HG03045 (cell line): ENCODE measurements at regions not wholly inside any gene's neighbourhood (a gene's known extent, or its start where the extent isn't known, plus 50 kb on each side); places are given as distances from the start of the nearest gene placed in this dataset.
"Not testable (repeated sequence)": the region's sequence is repeated elsewhere in the genome, so short reads cannot be mapped to it uniquely, and the experiment has no call there.

Experiments
- ATAC-seq: cut with Tn5 transposase; IDR thresholded peaks from one replicate; pipeline ENCODE4 v1.9.1; 2021; ENCODE audit warnings: mild to moderate bottlenecking, moderate library complexity; ENCODE audit not compliant: unreplicated experiment

DNA sequence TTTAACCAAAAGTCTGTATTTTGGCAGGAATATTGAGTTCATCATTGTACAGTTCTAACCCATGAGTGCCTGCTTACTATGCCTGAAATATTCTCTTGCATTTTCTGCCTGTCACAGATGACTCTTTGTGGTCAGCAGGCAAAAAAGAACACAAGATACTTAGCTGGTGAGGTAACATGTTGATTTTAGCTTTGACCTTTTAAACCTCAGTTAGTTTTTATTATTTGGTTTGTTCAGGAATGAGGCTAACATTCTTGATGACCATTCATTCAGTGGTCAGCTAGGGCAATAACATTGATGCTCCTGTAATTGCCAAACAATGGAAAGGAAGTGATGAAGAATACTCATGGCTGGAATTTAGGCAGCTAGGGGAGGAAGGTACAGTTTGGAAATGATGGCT lies 491.2 kb downstream of the PIK3C3 start:
- no peak for ATAC-seq

- ATAC-seq = no peak
Observed at GRCh38 chr18:42447688-42448087, 492.7 kb downstream of the PIK3C3 start.

DNA sequence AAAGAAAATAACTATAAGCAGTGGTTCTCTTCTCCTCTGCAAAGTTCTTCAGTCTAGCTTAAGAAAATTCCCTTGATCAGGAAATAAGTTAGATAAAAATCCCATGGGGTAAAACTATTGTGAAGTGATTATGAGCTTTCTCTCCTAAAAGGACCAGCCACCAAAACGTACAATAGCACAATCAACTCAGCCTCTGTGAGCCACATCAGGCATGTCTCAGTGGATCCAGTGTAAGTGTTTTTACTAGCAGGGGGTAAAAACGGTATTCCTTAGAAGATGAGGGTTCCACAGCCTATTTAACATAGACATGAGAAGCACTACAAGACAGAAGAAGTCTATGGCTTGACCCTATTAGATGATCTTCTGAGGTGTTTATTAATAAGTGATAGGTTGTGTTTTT lies 503.2 kb downstream of the PIK3C3 start:
- ATAC-seq = no peak

DNA sequence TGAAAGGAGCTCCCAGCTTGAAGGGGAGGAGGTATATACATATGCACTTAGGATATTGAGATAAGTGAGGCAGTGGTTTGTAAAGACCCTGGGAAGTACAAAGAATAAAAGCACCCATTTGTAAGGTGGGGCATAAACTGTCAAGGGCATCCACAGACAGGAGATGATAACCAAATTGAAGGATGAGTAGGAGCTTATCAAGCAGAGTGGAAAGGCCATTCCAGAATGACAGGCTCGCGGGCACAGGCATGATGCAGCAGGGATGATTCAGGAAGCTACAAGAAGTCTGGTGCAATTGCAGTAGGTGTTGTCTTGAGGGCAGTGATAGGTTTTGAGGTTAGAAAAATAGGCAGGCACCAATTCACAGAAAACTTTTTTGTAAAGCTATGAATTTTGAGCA lies 504.8 kb downstream of the PIK3C3 start:
- ATAC-seq = no peak

- ATAC-seq = no peak
Observed at GRCh38 chr18:42471885-42472284, 516.9 kb downstream of the PIK3C3 start.

DNA sequence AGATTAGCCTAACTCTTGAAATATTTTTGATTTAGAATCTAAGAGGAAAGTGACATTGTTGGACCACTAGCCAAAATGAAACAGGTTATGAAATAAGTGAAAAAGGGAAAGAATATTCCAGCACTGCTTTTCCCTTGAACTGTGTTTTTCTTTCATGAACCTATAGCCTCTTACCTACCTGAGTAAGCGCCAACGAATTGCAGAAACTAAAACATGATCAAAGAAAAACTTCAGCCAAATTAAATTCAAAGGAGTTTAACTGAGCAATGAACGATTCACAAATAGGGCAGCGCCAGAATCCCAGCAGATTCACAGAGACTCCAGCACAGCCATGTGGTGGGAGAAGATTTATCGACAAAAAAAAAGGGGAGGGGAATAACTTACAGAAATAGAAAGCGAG lies 518.6 kb downstream of the PIK3C3 start:
- ATAC-seq = no peak

- no peak for ATAC-seq
Observed at GRCh38 chr18:42474577-42474976, 519.5 kb downstream of the PIK3C3 start.

DNA sequence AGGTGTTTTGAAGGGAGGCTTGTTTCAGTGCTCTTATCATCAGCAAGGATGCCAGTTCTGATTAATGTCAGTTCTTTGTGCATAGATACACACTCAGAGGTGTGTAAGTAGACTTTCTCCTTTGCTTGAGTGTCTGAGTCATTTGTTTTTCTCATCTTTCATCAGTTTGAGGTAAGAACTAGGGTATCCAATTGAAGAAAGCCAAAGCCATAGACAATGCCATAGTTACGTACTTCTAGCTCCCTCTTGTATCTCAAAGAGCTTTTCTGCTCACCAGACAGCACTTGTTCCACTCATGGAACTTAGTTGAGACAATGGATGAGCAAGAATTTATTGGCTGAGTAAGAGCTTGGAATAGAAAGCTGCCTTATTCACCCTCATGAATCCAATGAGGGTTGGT lies 520.1 kb downstream of the PIK3C3 start:
- ATAC-seq = no peak

- ATAC-seq = no peak
Observed at GRCh38 chr18:42477267-42477666, 522.2 kb downstream of the PIK3C3 start.

- ATAC-seq = no peak
Observed at GRCh38 chr18:42480441-42480840, 525.4 kb downstream of the PIK3C3 start.

- ATAC-seq = no peak
Observed at GRCh38 chr18:42484648-42485047, 529.6 kb downstream of the PIK3C3 start.

DNA sequence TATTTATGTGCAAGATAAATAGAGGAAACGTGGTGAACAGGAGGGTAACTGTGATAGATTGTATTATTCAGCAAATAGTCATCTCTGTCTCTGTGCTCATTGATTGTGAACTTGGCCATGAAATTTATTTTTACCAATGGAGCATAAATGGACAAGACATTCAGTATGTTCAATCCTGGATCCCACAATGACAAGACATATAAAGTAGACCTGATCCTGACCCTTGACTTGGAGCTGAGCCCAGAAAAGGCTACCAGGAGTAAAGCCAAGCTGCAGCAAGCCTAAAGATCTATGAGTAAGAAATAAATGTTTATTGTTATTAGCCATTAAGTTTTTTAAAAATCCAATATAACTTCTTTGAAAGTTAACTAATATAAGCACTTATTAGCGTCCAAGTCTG lies 531.2 kb downstream of the PIK3C3 start:
- ATAC-seq = no peak

- no peak for ATAC-seq
Observed at GRCh38 chr18:42508683-42509296, 553.8 kb downstream of the PIK3C3 start.

DNA sequence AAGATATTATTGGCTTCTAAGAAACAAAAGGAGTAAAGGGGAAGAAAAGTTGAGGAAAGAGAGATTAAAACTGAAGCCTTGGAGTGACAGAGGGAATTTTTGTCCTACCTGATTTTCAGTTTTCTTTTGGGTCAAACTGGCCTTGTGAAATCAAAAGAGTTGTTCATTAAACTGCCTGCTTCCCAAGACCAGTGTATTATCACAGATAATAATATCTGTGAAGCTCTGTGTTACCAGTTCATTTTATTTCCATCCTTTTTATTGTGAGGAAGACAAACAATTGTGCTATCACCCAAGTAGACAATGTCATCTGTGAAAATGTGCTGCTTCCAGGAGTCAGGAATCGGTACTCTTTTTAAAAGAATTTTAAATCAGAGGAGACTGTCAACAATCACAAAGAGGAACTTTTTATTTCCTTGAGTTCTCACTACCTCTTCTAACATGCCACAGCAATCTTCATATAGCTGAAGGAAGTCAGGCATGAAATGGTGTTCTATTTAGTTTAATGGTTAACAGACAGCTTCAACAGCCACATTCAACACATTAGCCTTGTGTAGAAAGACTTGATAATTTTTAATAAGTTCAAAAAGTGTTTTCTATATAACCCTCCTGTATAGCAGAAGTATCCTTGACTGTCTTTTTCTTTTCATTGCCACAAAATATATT lies 554.8 kb downstream of the PIK3C3 start:
- ATAC-seq = no peak

- no peak for ATAC-seq
Observed at GRCh38 chr18:42510540-42510939, 555.5 kb downstream of the PIK3C3 start.

GRCh38 chr18:42513441-42513840 lies 558.4 kb downstream of the PIK3C3 start:
- ATAC-seq = no peak

- no peak for ATAC-seq
Observed at GRCh38 chr18:42514512-42514911, 559.5 kb downstream of the PIK3C3 start.

- ATAC-seq = no peak
Observed at GRCh38 chr18:42517896-42518295, 562.9 kb downstream of the PIK3C3 start.

DNA sequence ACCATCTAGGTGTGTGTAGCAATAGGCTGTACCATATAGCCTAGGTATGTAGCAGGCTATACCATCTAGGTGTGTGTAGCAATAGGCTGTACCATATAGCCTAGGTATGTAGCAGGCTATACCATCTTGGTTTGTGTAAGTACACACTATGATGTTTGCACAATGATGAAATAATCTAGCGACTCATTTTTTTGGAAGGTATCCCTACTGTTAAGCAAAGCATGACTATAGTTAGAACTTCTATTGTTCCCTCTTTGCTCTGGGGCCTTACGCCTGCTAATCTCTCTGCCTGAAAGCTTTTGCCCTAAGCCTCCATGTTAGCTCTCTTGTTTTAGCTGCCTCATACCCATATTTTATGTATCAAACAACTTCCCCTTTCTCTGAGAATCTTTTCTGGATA lies 563.3 kb downstream of the PIK3C3 start:
- ATAC-seq = not testable (repeated sequence)

DNA sequence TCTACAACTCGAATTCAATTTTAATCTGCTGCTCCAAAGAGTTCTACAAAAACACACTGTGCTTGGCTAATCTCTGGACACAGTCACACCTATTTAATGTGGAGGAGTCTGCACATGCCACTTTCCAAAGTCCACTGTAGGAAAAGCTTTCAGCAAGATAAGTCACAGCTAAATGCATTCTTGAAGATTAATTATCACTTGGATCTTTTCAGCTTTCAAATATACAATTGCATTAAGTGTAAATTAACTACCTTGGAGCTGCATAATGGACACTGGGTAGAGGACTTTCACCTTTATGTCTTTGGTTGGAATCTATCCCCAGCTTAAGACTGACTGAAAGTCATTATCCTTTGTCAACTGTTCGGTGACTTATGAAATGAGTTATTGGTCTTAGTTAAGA lies 565.1 kb downstream of the PIK3C3 start:
- no peak for ATAC-seq

GRCh38 chr18:42525905-42526304 lies 570.9 kb downstream of the PIK3C3 start:
- no peak for ATAC-seq

DNA sequence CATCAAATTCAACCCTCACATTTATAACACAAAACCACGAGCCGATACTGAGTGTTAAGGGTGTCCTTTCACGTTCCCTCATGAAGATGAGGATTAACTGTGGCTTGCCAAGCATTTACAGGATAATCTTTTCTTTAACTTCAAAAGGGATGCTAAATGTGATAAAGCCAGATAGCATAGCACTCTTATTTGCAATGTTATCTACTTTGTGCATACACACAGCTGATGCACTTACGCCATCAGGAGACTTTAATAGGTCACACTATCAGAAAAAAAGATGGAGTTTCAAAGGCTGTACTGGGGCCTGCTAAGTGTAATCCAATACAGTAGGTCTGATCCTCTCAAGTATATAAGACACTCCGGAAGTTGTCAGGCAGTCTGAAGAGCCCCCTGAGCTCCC lies 572.7 kb downstream of the PIK3C3 start:
- no peak for ATAC-seq

- no peak for ATAC-seq
Observed at GRCh38 chr18:42530276-42530675, 575.2 kb downstream of the PIK3C3 start.
